IMR-90 (cell line): ENCODE measurements at regions not wholly inside any gene's neighbourhood (a gene's known extent, or its start where the extent isn't known, plus 50 kb on each side); places are given as distances from the start of the nearest gene placed in this dataset.

Experiments
- ATAC-seq: fragments of 200-7000 bp; cut with Tn5 transposase; 2 replicates; pipeline ENCODE4 v1.9.1; 2020; ENCODE audit warnings: low read depth, mild to moderate bottlenecking, moderate library complexity
- BruUV-seq: library from RNA; stranded (reverse); fragments of 400-500 nt; replicated peaks from 2 replicates; lab custom pipeline; 2021; lab: Mats Ljungman, UMichigan
- CTCF ChIA-PET: fragments of 300-600 bp; formaldehyde crosslinking; extraction: SDS; loops from one replicate; lab custom pipeline; 2021; ENCODE audit warnings: antibody characterized with exemption; lab: Yijun Ruan, JAX
- POLR2A ChIA-PET: fragments of 300-600 bp; sonication (Branson Sonifier 250); formaldehyde crosslinking; loops from one replicate; lab custom pipeline; 2022; ENCODE audit warnings: antibody characterized with exemption; ENCODE audit not compliant: unreplicated experiment; lab: Charles Lee
- DNase-seq: peaks from one replicate; pipeline ENCODE4 v3.0.0; 2013
- H2AFZ ChIP-seq: replicated peaks from 2 replicates; pipeline ENCODE3; 2013; ENCODE audit warnings: low read length, mild to moderate bottlenecking; ENCODE audit not compliant: poor library complexity
- H2AK5ac ChIP-seq: 2 replicates; pipeline ENCODE4 v1.6.1; 2013; ENCODE audit warnings: low read depth, low read length, inconsistent platforms
- H2AK9ac ChIP-seq: replicated peaks from 2 replicates; pipeline ENCODE3; 2013; ENCODE audit warnings: mild to moderate bottlenecking, low read depth, low read length, moderate library complexity; ENCODE audit not compliant: poor library complexity
- H2BK120ac ChIP-seq: 2 replicates; pipeline ENCODE4 v1.6.1; 2013; ENCODE audit warnings: low read depth, low read length, inconsistent platforms
- H2BK15ac ChIP-seq: 3 replicates; pipeline ENCODE4 v1.6.1; 2013; ENCODE audit warnings: low read depth, low read length, inconsistent platforms
- H2BK20ac ChIP-seq: 2 replicates; pipeline ENCODE4 v1.6.1; 2013; ENCODE audit warnings: low read depth, mild to moderate bottlenecking, inconsistent platforms, low read length, moderate library complexity
- H2BK5ac ChIP-seq: 2 replicates; pipeline ENCODE4 v1.6.1; 2013; ENCODE audit warnings: mild to moderate bottlenecking, low read depth, low read length, inconsistent platforms; ENCODE audit not compliant: poor library complexity, severe bottlenecking
- H3K14ac ChIP-seq: replicated peaks from 2 replicates; pipeline ENCODE4 v1.6.1; 2013; ENCODE audit warnings: low read depth, low read length, inconsistent platforms
- H3K18ac ChIP-seq: 2 replicates; pipeline ENCODE4 v1.6.1; 2013; ENCODE audit warnings: low read depth, low read length, control low read depth
- H3K23ac ChIP-seq: 2 replicates; pipeline ENCODE4 v1.6.1; 2013; ENCODE audit warnings: low read depth, low read length, inconsistent platforms
- H3K27ac ChIP-seq: 2 replicates; pipeline ENCODE4 v1.5.1; 2013; ENCODE audit warnings: mild to moderate bottlenecking, control low read depth, low read length; ENCODE audit not compliant: insufficient read depth
- H3K27me3 ChIP-seq: 2 replicates; pipeline ENCODE4 v1.6.1; 2013; ENCODE audit warnings: low read length; ENCODE audit not compliant: control insufficient read depth, insufficient read depth
- H3K36me3 ChIP-seq: 2 replicates; pipeline ENCODE4 v1.6.1; 2013; ENCODE audit warnings: low read length, mixed read lengths; ENCODE audit not compliant: control insufficient read depth, insufficient read depth
- H3K4ac ChIP-seq: 2 replicates; pipeline ENCODE4 v1.6.1; 2013; ENCODE audit warnings: low read depth, low read length, inconsistent platforms
- H3K4me1 ChIP-seq: 2 replicates; pipeline ENCODE4 v1.6.1; 2013; ENCODE audit warnings: low read length, mixed read lengths; ENCODE audit not compliant: control insufficient read depth, insufficient read depth
- H3K4me2 ChIP-seq: 2 replicates; pipeline ENCODE4 v1.6.1; 2013; ENCODE audit warnings: low read depth, mild to moderate bottlenecking, control low read depth, low read length, moderate library complexity
- H3K4me3 ChIP-seq: 2 replicates; pipeline ENCODE4 v1.5.1; 2013; ENCODE audit warnings: low read depth, mild to moderate bottlenecking, control low read depth, low read length, moderate library complexity; ENCODE audit not compliant: insufficient read depth
- H3K56ac ChIP-seq: 2 replicates; pipeline ENCODE4 v1.6.1; 2013; ENCODE audit warnings: low read length, inconsistent platforms; ENCODE audit not compliant: insufficient read depth; ENCODE audit errors: extremely low read depth
- H3K79me1 ChIP-seq, 2 experiments: 2 replicates each; pipeline ENCODE4 v1.6.1; 2013; ENCODE audit warnings: low read length in 2 of 2, inconsistent platforms in 1 of 2, low read depth in 1 of 2
- H3K9ac ChIP-seq: 2 replicates; pipeline ENCODE4 v1.6.1; 2013; ENCODE audit warnings: low read depth, low read length, control low read depth
- H3K9me1 ChIP-seq: 2 replicates; pipeline ENCODE4 v1.6.1; 2013; ENCODE audit warnings: low read length, inconsistent platforms; ENCODE audit not compliant: insufficient read depth
- H3K9me3 ChIP-seq: 2 replicates; pipeline ENCODE4 v1.6.1; 2013; ENCODE audit warnings: low read length; ENCODE audit not compliant: control insufficient read depth, insufficient read depth
- H4K20me1 ChIP-seq: 2 replicates; pipeline ENCODE4 v1.6.1; 2013; ENCODE audit warnings: low read length, inconsistent platforms; ENCODE audit not compliant: insufficient read depth
- H4K5ac ChIP-seq: 2 replicates; pipeline ENCODE4 v1.6.1; 2013; ENCODE audit warnings: mild to moderate bottlenecking, low read depth, low read length, control low read depth
- H4K8ac ChIP-seq, 2 experiments: 2 replicates each; pipeline ENCODE4 v1.6.1; 2013; ENCODE audit warnings: low read depth in 2 of 2, low read length in 2 of 2, control low read depth in 1 of 2, inconsistent platforms in 1 of 2
- H4K91ac ChIP-seq: 2 replicates; pipeline ENCODE4 v1.6.1; 2013; ENCODE audit warnings: low read depth, low read length, inconsistent platforms; ENCODE audit not compliant: insufficient read depth
- BHLHE40 ChIP-seq: fragments of 150-350 bp; IDR thresholded peaks from 2 replicates; pipeline ENCODE4 v1.6.1; 2016; ENCODE audit warnings: mild to moderate bottlenecking, low read depth, low read length
- CEBPB ChIP-seq: IDR thresholded peaks from 2 replicates; pipeline ENCODE4 v1.6.1; 2012; ENCODE audit warnings: low read depth, low read length, improper control_type of control experiment
- CHD1 ChIP-seq: IDR thresholded peaks from 2 replicates; pipeline ENCODE4 v1.6.1; 2012; ENCODE audit warnings: low read depth, low read length, improper control_type of control experiment
- FOS ChIP-seq: fragments of 150-350 bp; IDR thresholded peaks from 2 replicates; pipeline ENCODE4 v1.6.1; 2016; ENCODE audit warnings: low read depth, low read length
- MAFK ChIP-seq: IDR thresholded peaks from 2 replicates; pipeline ENCODE4 v1.6.1; 2012; ENCODE audit warnings: low read depth, low read length, improper control_type of control experiment
- MAZ ChIP-seq: IDR thresholded peaks from 2 replicates; pipeline ENCODE4 v1.6.1; 2012; ENCODE audit warnings: low read depth, mild to moderate bottlenecking, low read length, improper control_type of control experiment, moderate library complexity, borderline replicate concordance
- MXI1 ChIP-seq: IDR thresholded peaks from 2 replicates; pipeline ENCODE4 v1.6.1; 2012; ENCODE audit warnings: low read depth, mild to moderate bottlenecking, low read length, moderate library complexity, borderline replicate concordance
- NFE2L2 ChIP-seq: fragments of 150-350 bp; IDR thresholded peaks from 2 replicates; pipeline ENCODE4 v1.6.1; 2016; ENCODE audit warnings: low read depth, mild to moderate bottlenecking, low read length
- POLR2A ChIP-seq: IDR thresholded peaks from 2 replicates; pipeline ENCODE4 v1.6.1; 2012; ENCODE audit warnings: mild to moderate bottlenecking, low read depth, low read length
- RAD21 ChIP-seq: IDR thresholded peaks from 2 replicates; pipeline ENCODE4 v1.6.1; 2012; ENCODE audit warnings: low read length, improper control_type of control experiment
- RCOR1 ChIP-seq: IDR thresholded peaks from 2 replicates; pipeline ENCODE4 v1.6.1; 2012; ENCODE audit warnings: mild to moderate bottlenecking, low read length, improper control_type of control experiment; ENCODE audit not compliant: insufficient replicate concordance
- RFX5 ChIP-seq: IDR thresholded peaks from 2 replicates; pipeline ENCODE4 v1.8.0; 2012; ENCODE audit warnings: low read depth, mild to moderate bottlenecking, low read length, moderate library complexity
- SMC3 ChIP-seq: fragments of 150-350 bp; IDR thresholded peaks from 2 replicates; pipeline ENCODE4 v1.6.1; 2016; ENCODE audit warnings: low read depth, mild to moderate bottlenecking, antibody characterized with exemption, low read length, moderate library complexity
- WGBS, 2 experiments: methylation state at CpG; one replicate each; pipeline versions ENCODE4 v1.1.5 to v1.1.7; 2013; ENCODE audit warnings: missing lambda C conversion rate in 2 of 2; ENCODE audit not compliant: insufficient read length in 1 of 2; ENCODE audit errors: extremely low coverage in 2 of 2; 5-methylcytosine and 5-hydroxymethylcytosine counted together
- dilution Hi-C: fragments of 300-500 bp; cut with HindIII; formaldehyde crosslinking; loops from one replicate; pipeline ENCODE4 v1.14.3; 2018; ENCODE audit warnings: low sequenced_read_pairs; ENCODE audit not compliant: unreplicated experiment
- in situ Hi-C: fragments of 300-500 bp; cut with MboI; formaldehyde crosslinking; loops from 3 replicates; pipeline ENCODE4 v1.14.3; 2019; ENCODE audit warnings: low sequenced_read_pairs, inconsistent platforms, mixed read lengths
- intact Hi-C: fragments of 100-400 bp; cut with micrococcal nuclease; formaldehyde crosslinking; loops from 2 replicates; pipeline ENCODE4 v1.10.0; 2022
- TF ChIP-seq, protein P1 (sequence below): fragments of 150-350 bp; IDR thresholded peaks from 2 replicates; pipeline ENCODE4 v1.6.1; 2017; ENCODE audit warnings: mild to moderate bottlenecking, antibody characterized with exemption, low read length, low read depth
- TF ChIP-seq, protein P2 (sequence below): conservative IDR thresholded peaks from 2 replicates; pipeline ENCODE4 v1.5.1; 2012; ENCODE audit warnings: mild to moderate bottlenecking, low read depth, low read length, improper control_type of control experiment
- TF ChIP-seq, protein P3 (sequence below): fragments of 150-350 bp; IDR thresholded peaks from 2 replicates; pipeline ENCODE4 v1.6.1; 2016; ENCODE audit warnings: low read depth, mild to moderate bottlenecking, low read length, moderate library complexity, borderline replicate concordance

DNA sequence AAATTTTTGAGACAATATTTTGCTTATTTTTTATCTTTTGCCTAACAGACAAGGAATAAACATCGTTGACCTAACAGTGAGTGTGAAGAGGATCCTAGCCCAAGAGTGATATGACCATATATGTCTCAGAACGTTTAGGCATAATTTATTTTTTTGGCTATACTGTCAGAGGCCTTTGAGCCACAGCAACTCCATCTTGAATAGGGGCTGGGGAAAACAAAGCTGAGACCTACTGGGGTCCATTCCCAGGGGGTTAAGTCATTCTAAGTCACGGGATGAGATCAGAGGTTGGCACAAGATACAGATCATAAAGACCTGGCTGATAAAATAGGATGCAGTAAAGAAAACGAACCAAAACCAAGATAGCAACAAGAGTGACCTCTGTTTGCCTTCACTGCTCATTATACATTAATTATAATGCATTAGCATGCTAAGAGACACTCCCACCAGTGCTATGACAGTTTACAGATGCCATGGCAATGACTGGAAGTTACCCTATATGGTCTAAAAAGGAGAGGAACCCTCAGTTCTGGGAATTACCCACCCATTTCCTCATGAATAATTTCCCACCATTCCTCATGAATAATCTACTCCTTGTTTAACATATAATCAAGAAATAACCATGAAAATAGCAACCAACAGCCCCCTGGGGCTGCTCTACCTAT, 510.9 kb upstream of the PCDH9 start:
- H3K27ac ChIP-seq: no peak overlapping the region
- no peak overlapping the region for H2BK15ac ChIP-seq

More for the DNA sequence above, 510.9 kb upstream of the PCDH9 start:
- TF ChIP-seq BHLHE40 (no peak), RCOR1 (no peak), CEBPB (no peak), RFX5 (no peak), FOS (no peak), CHD1 (no peak), SMC3 (no peak), POLR2A (no peak), RAD21 (no peak), MAFK (no peak), NFE2L2 (no peak), MXI1 (no peak), MAZ (no peak)
- TF ChIP-seq, protein P1, sequence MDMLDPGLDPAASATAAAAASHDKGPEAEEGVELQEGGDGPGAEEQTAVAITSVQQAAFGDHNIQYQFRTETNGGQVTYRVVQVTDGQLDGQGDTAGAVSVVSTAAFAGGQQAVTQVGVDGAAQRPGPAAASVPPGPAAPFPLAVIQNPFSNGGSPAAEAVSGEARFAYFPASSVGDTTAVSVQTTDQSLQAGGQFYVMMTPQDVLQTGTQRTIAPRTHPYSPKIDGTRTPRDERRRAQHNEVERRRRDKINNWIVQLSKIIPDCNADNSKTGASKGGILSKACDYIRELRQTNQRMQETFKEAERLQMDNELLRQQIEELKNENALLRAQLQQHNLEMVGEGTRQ: no peak
- TF ChIP-seq, protein P2, sequence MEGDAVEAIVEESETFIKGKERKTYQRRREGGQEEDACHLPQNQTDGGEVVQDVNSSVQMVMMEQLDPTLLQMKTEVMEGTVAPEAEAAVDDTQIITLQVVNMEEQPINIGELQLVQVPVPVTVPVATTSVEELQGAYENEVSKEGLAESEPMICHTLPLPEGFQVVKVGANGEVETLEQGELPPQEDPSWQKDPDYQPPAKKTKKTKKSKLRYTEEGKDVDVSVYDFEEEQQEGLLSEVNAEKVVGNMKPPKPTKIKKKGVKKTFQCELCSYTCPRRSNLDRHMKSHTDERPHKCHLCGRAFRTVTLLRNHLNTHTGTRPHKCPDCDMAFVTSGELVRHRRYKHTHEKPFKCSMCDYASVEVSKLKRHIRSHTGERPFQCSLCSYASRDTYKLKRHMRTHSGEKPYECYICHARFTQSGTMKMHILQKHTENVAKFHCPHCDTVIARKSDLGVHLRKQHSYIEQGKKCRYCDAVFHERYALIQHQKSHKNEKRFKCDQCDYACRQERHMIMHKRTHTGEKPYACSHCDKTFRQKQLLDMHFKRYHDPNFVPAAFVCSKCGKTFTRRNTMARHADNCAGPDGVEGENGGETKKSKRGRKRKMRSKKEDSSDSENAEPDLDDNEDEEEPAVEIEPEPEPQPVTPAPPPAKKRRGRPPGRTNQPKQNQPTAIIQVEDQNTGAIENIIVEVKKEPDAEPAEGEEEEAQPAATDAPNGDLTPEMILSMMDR: no peak
- TF ChIP-seq, protein P3, sequence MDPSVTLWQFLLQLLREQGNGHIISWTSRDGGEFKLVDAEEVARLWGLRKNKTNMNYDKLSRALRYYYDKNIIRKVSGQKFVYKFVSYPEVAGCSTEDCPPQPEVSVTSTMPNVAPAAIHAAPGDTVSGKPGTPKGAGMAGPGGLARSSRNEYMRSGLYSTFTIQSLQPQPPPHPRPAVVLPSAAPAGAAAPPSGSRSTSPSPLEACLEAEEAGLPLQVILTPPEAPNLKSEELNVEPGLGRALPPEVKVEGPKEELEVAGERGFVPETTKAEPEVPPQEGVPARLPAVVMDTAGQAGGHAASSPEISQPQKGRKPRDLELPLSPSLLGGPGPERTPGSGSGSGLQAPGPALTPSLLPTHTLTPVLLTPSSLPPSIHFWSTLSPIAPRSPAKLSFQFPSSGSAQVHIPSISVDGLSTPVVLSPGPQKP: no peak
- Histone ChIP-seq H4K8ac (no peak overlapping the region), H3K4me1 (no peaks in the 10 kb centered on the region), H2BK120ac (no peak overlapping the region), H4K91ac (no peak overlapping the region), H3K56ac (no peak overlapping the region), H3K9me1 (no peaks in the 10 kb centered on the region), H2BK5ac (no peak overlapping the region), H2BK20ac (no peak overlapping the region), H3K79me1 (no peaks in the 10 kb centered on the region), H3K23ac (no peak overlapping the region), H3K4me3 (no peak overlapping the region), H3K36me3 (no peaks in the 10 kb centered on the region), H3K14ac (no peak overlapping the region), H3K4ac (no peak overlapping the region), H3K18ac (no peak overlapping the region), H2AK9ac (no peak overlapping the region), H3K4me2 (no peak overlapping the region), H4K20me1 (no peaks in the 10 kb centered on the region), H2AFZ (no peak overlapping the region), H3K9ac (no peak overlapping the region), H2AK5ac (no peak overlapping the region), H3K9me3 (no peaks in the 10 kb centered on the region; the same call in 1 of the 2 replicates), H4K5ac (no peak overlapping the region), H3K27me3 (no peaks in the 10 kb centered on the region)
- DNase-seq (no peak), ATAC-seq (no peak)
- ChIA-PET CTCF (no interaction called here), POLR2A (no interaction called here)
- intact Hi-C loops (no loop called here), in situ Hi-C loops (no loop called here), dilution Hi-C loops (no loop called here)
- no TSS peak for BruUV-seq
- no CpG with 5 or more reads among the region's 4 CpGs for WGBS, 2 experiments
